ENCODE measurements at regions not wholly inside any gene's neighbourhood (a gene's known extent, or its start where the extent isn't known, plus 50 kb on each side); places are given as distances from the start of the nearest gene placed in this dataset.

- H3K27me3 Mint-ChIP-seq, result no peaks in the 10 kb centered on the region
- WGBS (ENCODE audit: insufficient coverage), result 83% methylated on average over 1 of the region's 2 CpGs
- Histone ChIP-seq H3K27me3 (replicated peaks in 1 of 2; ENCODE audit: control insufficient read depth in 2 of 2, extremely low read depth in 1 of 2, insufficient read depth in 2 of 2, low read length in 1 of 2) (no peaks in the 10 kb centered on the region), H3K36me3 (ENCODE audit: control insufficient read depth in 2 of 2, extremely low read depth in 1 of 2, insufficient read depth in 1 of 2, low read length in 1 of 2) (no peaks in the 10 kb centered on the region), H3K4me3 (ENCODE audit: control insufficient read depth in 1 of 2, extremely low read depth in 1 of 2, low read length in 1 of 2) (no peak overlapping the region), H3K9me3 (no peaks in the 10 kb centered on the region), H3K4me1 (ENCODE audit: control insufficient read depth in 1 of 2, extremely low read depth in 1 of 2, insufficient read depth in 2 of 2, low read length in 2 of 2) (no peaks in the 10 kb centered on the region), H3K27ac (ENCODE audit: low read length) (no peak overlapping the region)
- no peaks in the 10 kb centered on the region for H3K4me1 Mint-ChIP-seq
- H3K27ac Mint-ChIP-seq, result no peak overlapping the region
- POLR2A ChIA-PET, result interaction anchor here in 1 of 2 donors (0.7 kb wide), 1 partner anchor 60 kb away, joined by 3 read pairs; no protein-coding TSS in a partner anchor
- ATAC-seq (replicated peaks in 1 of 4) (no peak), DNase-seq (no peak)
- H3K36me3 Mint-ChIP-seq, result no peaks in the 10 kb centered on the region
- CTCF ChIA-PET, result interaction anchor here in 1 of 2 donors (0.5 kb wide), 1 partner anchor 31 kb away, joined by 5 read pairs; no protein-coding TSS in a partner anchor
- no peak overlapping the region for H3K4me3 Mint-ChIP-seq
- H3K9me3 Mint-ChIP-seq, result peaks cover 7 to 22% (median 11%) of the 10 kb centered on the region in 3 donors
These were observed 916.5 kb upstream of the FAT3 start for GRCh38 chr11:91308069-91308468.

- H3K27me3 Mint-ChIP-seq, result no peaks in the 10 kb centered on the region
- H3K4me1 Mint-ChIP-seq, result no peaks in the 10 kb centered on the region
- ATAC-seq (replicated peaks in 1 of 4), result no peak
- ChIA-PET CTCF (no interaction called here), POLR2A (no interaction called here)
- no peaks in the 10 kb centered on the region for H3K27me3 ChIP-seq (replicated peaks in 1 of 2; ENCODE audit: control insufficient read depth in 2 of 2, extremely low read depth in 1 of 2, insufficient read depth in 2 of 2, low read length in 1 of 2)
- H3K4me3 ChIP-seq (ENCODE audit: control insufficient read depth in 1 of 2, extremely low read depth in 1 of 2, low read length in 1 of 2), result no peak overlapping the region
- no peak overlapping the region for H3K4me3 Mint-ChIP-seq
- no peak overlapping the region for H3K27ac Mint-ChIP-seq
- no peaks in the 10 kb centered on the region for H3K9me3 ChIP-seq
- peaks cover 8 to 19% (median 17%) of the 10 kb centered on the region in 3 donors for H3K9me3 Mint-ChIP-seq
- H3K27ac ChIP-seq (ENCODE audit: low read length), result no peak overlapping the region
- WGBS (ENCODE audit: insufficient coverage), result no CpG with 5 or more reads among the region's 2 CpGs
- no peaks in the 10 kb centered on the region for H3K36me3 ChIP-seq (ENCODE audit: control insufficient read depth in 2 of 2, extremely low read depth in 1 of 2, insufficient read depth in 1 of 2, low read length in 1 of 2)
- H3K4me1 ChIP-seq (ENCODE audit: control insufficient read depth in 1 of 2, extremely low read depth in 1 of 2, insufficient read depth in 2 of 2, low read length in 2 of 2), result no peaks in the 10 kb centered on the region
- H3K36me3 Mint-ChIP-seq, result no peaks in the 10 kb centered on the region
- no peak for DNase-seq
These were observed 919.2 kb upstream of the FAT3 start for GRCh38 chr11:91305402-91305801.

- no peaks in the 10 kb centered on the region for H3K4me1 Mint-ChIP-seq
- ATAC-seq (replicated peaks in 1 of 4) (no peak), DNase-seq (no peak)
- Histone ChIP-seq H3K4me3 (ENCODE audit: control insufficient read depth in 1 of 2, extremely low read depth in 1 of 2, low read length in 1 of 2) (no peak overlapping the region), H3K27ac (ENCODE audit: low read length) (no peak overlapping the region), H3K27me3 (replicated peaks in 1 of 2; ENCODE audit: control insufficient read depth in 2 of 2, extremely low read depth in 1 of 2, insufficient read depth in 2 of 2, low read length in 1 of 2) (no peaks in the 10 kb centered on the region), H3K9me3 (no peaks in the 10 kb centered on the region), H3K4me1 (ENCODE audit: control insufficient read depth in 1 of 2, extremely low read depth in 1 of 2, insufficient read depth in 2 of 2, low read length in 2 of 2) (no peaks in the 10 kb centered on the region), H3K36me3 (ENCODE audit: control insufficient read depth in 2 of 2, extremely low read depth in 1 of 2, insufficient read depth in 1 of 2, low read length in 1 of 2) (no peaks in the 10 kb centered on the region)
- no peaks in the 10 kb centered on the region for H3K36me3 Mint-ChIP-seq
- H3K9me3 Mint-ChIP-seq, result peaks cover 8 to 17% (median 17%) of the 10 kb centered on the region in 3 donors
- H3K27me3 Mint-ChIP-seq, result no peaks in the 10 kb centered on the region
- CTCF ChIA-PET, result no interaction called here
- POLR2A ChIA-PET, result no interaction called here
- no peak overlapping the region for H3K27ac Mint-ChIP-seq
- WGBS (ENCODE audit: insufficient coverage), result no CpG with 5 or more reads among the region's 2 CpGs
- no peak overlapping the region for H3K4me3 Mint-ChIP-seq
These were observed 920.9 kb upstream of the FAT3 start for GRCh38 chr11:91303749-91304148.

- Histone ChIP-seq H3K4me1 (ENCODE audit: control insufficient read depth in 1 of 2, extremely low read depth in 1 of 2, insufficient read depth in 2 of 2, low read length in 2 of 2) (no peaks in the 10 kb centered on the region), H3K27me3 (replicated peaks in 1 of 2; ENCODE audit: control insufficient read depth in 2 of 2, extremely low read depth in 1 of 2, insufficient read depth in 2 of 2, low read length in 1 of 2) (no peaks in the 10 kb centered on the region), H3K9me3 (no peaks in the 10 kb centered on the region), H3K27ac (ENCODE audit: low read length) (no peak overlapping the region), H3K4me3 (ENCODE audit: control insufficient read depth in 1 of 2, extremely low read depth in 1 of 2, low read length in 1 of 2) (no peak overlapping the region), H3K36me3 (ENCODE audit: control insufficient read depth in 2 of 2, extremely low read depth in 1 of 2, insufficient read depth in 1 of 2, low read length in 1 of 2) (no peaks in the 10 kb centered on the region)
- ATAC-seq (replicated peaks in 1 of 4) (no peak), DNase-seq (no peak)
- WGBS (ENCODE audit: insufficient coverage), result no CpG with 5 or more reads among the region's 1 CpG
- ChIA-PET POLR2A (no interaction called here), CTCF (no interaction called here)
- Mint-ChIP-seq H3K4me1 (no peaks in the 10 kb centered on the region), H3K27ac (no peak overlapping the region), H3K9me3 (peaks cover 8 to 13% (median 10%) of the 10 kb centered on the region in 3 donors), H3K4me3 (no peak overlapping the region), H3K36me3 (no peaks in the 10 kb centered on the region), H3K27me3 (no peaks in the 10 kb centered on the region)
These were observed 924.6 kb upstream of the FAT3 start for GRCh38 chr11:91299980-91300379.

DNA sequence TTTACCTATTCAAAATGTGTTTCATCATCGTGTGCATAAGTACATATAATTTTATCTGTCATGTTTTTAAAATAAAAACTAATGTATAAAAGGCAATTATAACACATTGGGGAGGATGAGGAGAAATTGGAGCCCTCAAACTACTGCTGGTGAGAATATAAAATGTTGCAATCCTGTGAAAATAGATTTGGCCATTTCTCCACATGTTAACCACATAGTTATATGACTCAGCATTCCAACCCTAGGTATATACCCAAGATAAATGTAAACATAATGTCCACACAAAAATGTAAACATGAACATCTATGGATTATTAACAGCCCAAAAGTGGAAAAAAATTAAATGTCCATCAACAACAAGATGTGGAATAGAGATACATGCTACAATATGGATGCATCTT is 928.0 kb upstream of the FAT3 start:
- Mint-ChIP-seq H3K36me3 (no peaks in the 10 kb centered on the region), H3K4me1 (no peaks in the 10 kb centered on the region), H3K27ac (no peak overlapping the region), H3K9me3 (peaks cover 4 to 12% (median 9%) of the 10 kb centered on the region in 3 donors), H3K27me3 (no peaks in the 10 kb centered on the region), H3K4me3 (no peak overlapping the region)
- no peak for ATAC-seq (replicated peaks in 1 of 4)
- DNase-seq, result no peak
- no peaks in the 10 kb centered on the region for H3K36me3 ChIP-seq (ENCODE audit: control insufficient read depth in 2 of 2, extremely low read depth in 1 of 2, insufficient read depth in 1 of 2, low read length in 1 of 2)
- WGBS (ENCODE audit: insufficient coverage), result no CpG with 5 or more reads among the region's 1 CpG
- H3K27ac ChIP-seq (ENCODE audit: low read length), result no peak overlapping the region
- H3K4me1 ChIP-seq (ENCODE audit: control insufficient read depth in 1 of 2, extremely low read depth in 1 of 2, insufficient read depth in 2 of 2, low read length in 2 of 2), result no peaks in the 10 kb centered on the region
- ChIA-PET CTCF (no interaction called here), POLR2A (no interaction called here)
- H3K4me3 ChIP-seq (ENCODE audit: control insufficient read depth in 1 of 2, extremely low read depth in 1 of 2, low read length in 1 of 2), result no peak overlapping the region
- H3K27me3 ChIP-seq (replicated peaks in 1 of 2; ENCODE audit: control insufficient read depth in 2 of 2, extremely low read depth in 1 of 2, insufficient read depth in 2 of 2, low read length in 1 of 2), result no peaks in the 10 kb centered on the region
- H3K9me3 ChIP-seq, result no peaks in the 10 kb centered on the region

DNA sequence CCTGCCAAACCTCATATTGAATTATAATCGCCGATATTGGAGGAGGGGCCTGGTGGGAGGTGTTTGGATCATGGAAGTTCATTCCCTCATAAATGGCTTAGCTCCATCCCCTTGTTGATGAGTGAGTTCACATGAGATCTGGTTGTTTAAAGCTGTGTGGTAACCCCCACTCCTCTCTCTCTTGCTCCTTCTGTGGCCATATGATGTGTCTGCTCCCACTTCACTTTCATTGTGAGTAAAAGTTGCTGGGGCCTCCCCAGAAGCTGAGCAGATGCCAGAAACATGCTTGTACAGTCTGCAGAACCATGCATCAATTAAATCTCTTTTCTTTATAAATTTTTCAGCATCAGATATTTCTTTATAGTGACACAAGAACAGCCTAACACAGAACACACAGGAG is 929.0 kb upstream of the FAT3 start:
- no peak overlapping the region for H3K4me3 Mint-ChIP-seq
- Histone ChIP-seq H3K27ac (ENCODE audit: low read length) (no peak overlapping the region), H3K4me1 (ENCODE audit: control insufficient read depth in 1 of 2, extremely low read depth in 1 of 2, insufficient read depth in 2 of 2, low read length in 2 of 2) (no peaks in the 10 kb centered on the region), H3K36me3 (ENCODE audit: control insufficient read depth in 2 of 2, extremely low read depth in 1 of 2, insufficient read depth in 1 of 2, low read length in 1 of 2) (no peaks in the 10 kb centered on the region), H3K9me3 (no peaks in the 10 kb centered on the region), H3K4me3 (ENCODE audit: control insufficient read depth in 1 of 2, extremely low read depth in 1 of 2, low read length in 1 of 2) (no peak overlapping the region), H3K27me3 (replicated peaks in 1 of 2; ENCODE audit: control insufficient read depth in 2 of 2, extremely low read depth in 1 of 2, insufficient read depth in 2 of 2, low read length in 1 of 2) (no peaks in the 10 kb centered on the region)
- DNase-seq (no peak), ATAC-seq (replicated peaks in 1 of 4) (no peak)
- H3K27me3 Mint-ChIP-seq, result no peaks in the 10 kb centered on the region
- peaks cover 6 to 11% (median 6%) of the 10 kb centered on the region in 3 donors for H3K9me3 Mint-ChIP-seq
- WGBS (ENCODE audit: insufficient coverage), result no CpG with 5 or more reads among the region's 2 CpGs
- H3K27ac Mint-ChIP-seq, result no peak overlapping the region
- ChIA-PET POLR2A (no interaction called here), CTCF (interaction anchor here in 1 of 2 donors (0.6 kb wide), 1 partner anchor 559 kb away, joined by 5 read pairs; no protein-coding TSS in a partner anchor)
- no peaks in the 10 kb centered on the region for H3K4me1 Mint-ChIP-seq
- H3K36me3 Mint-ChIP-seq, result no peaks in the 10 kb centered on the region

DNA sequence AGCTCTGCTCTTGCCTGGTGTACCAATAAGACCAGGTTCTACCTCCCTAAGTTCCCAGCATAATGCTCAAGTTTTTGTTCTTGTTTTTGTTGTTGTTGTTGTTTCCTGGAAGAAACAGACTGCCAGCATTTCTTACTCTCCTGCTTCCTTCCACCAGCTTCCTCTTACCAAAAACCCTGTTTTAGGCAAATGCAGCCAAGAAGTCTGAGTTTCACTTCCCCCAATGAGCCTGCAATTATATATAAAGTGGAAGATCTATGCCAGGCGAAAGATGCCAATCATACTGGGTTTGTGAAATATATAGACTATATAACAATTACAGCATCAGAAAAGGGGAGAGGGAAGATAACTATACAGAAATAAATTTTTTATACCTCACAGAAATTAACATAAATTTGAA is 931.5 kb upstream of the FAT3 start:
- DNase-seq (no peak), ATAC-seq (replicated peaks in 1 of 4) (no peak)
- POLR2A ChIA-PET, result no interaction called here
- Mint-ChIP-seq H3K9me3 (peaks cover 5 to 11% (median 6%) of the 10 kb centered on the region in 3 donors), H3K4me3 (no peak overlapping the region), H3K36me3 (no peaks in the 10 kb centered on the region), H3K27ac (no peak overlapping the region), H3K27me3 (no peaks in the 10 kb centered on the region), H3K4me1 (no peaks in the 10 kb centered on the region)
- Histone ChIP-seq H3K9me3 (no peaks in the 10 kb centered on the region), H3K27ac (ENCODE audit: low read length) (no peak overlapping the region), H3K4me3 (ENCODE audit: control insufficient read depth in 1 of 2, extremely low read depth in 1 of 2, low read length in 1 of 2) (no peak overlapping the region), H3K27me3 (replicated peaks in 1 of 2; ENCODE audit: control insufficient read depth in 2 of 2, extremely low read depth in 1 of 2, insufficient read depth in 2 of 2, low read length in 1 of 2) (no peaks in the 10 kb centered on the region), H3K4me1 (ENCODE audit: control insufficient read depth in 1 of 2, extremely low read depth in 1 of 2, insufficient read depth in 2 of 2, low read length in 2 of 2) (no peaks in the 10 kb centered on the region), H3K36me3 (ENCODE audit: control insufficient read depth in 2 of 2, extremely low read depth in 1 of 2, insufficient read depth in 1 of 2, low read length in 1 of 2) (no peaks in the 10 kb centered on the region)
- CTCF ChIA-PET, result interaction anchor here in 1 of 2 donors (0.7 kb wide), 1 partner anchor 190 kb away, joined by 4 read pairs; no protein-coding TSS in a partner anchor
- no CpG with 5 or more reads among the region's 1 CpG for WGBS (ENCODE audit: insufficient coverage)
